A673 (cell line): ENCODE measurements at regions not wholly inside any gene's neighbourhood (a gene's known extent, or its start where the extent isn't known, plus 50 kb on each side); places are given as distances from the start of the nearest gene placed in this dataset.

ENCODE experiments used
- BruUV-seq: library from RNA; stranded (reverse); fragments of 400-500 nt; replicated peaks from 2 replicates; lab custom pipeline; 2021; lab: Mats Ljungman, UMichigan
- CTCF ChIA-PET: fragments of 300-600 bp; sonication (Branson Sonifier 250); formaldehyde crosslinking; loops from one replicate; lab custom pipeline; 2022; ENCODE audit warnings: antibody characterized with exemption; lab: Charles Lee
- POLR2A ChIA-PET: fragments of 300-600 bp; sonication (Branson Sonifier 250); formaldehyde crosslinking; loops from one replicate; lab custom pipeline; 2022; ENCODE audit warnings: antibody characterized with exemption; ENCODE audit not compliant: low non-redundant PET; lab: Charles Lee
- DNase-seq: peaks from one replicate; pipeline ENCODE4 v3.0.0-alpha.2; 2015; ENCODE audit warnings: low spot score
- H3K27ac ChIP-seq: fragments of 200-600 bp; sonication (generic); 2 replicates; pipeline ENCODE4 v1.5.1; 2016; ENCODE audit warnings: mixed run types, low read depth, mild to moderate bottlenecking, mixed read lengths, antibody characterized with exemption, low read length; ENCODE audit not compliant: poor library complexity, severe bottlenecking
- H3K27me3 ChIP-seq: fragments of 200-600 bp; sonication (generic); replicated peaks from 2 replicates; pipeline ENCODE4 v1.6.1; 2017; ENCODE audit warnings: mixed run types, low read depth, mild to moderate bottlenecking, mixed read lengths, antibody characterized with exemption, low read length; ENCODE audit not compliant: insufficient read depth, poor library complexity
- H3K36me3 ChIP-seq: fragments of 200-600 bp; sonication (generic); 2 replicates; pipeline ENCODE4 v1.6.1; 2016; ENCODE audit warnings: mixed run types, mild to moderate bottlenecking, mixed read lengths, antibody characterized with exemption, low read length; ENCODE audit not compliant: insufficient read depth, poor library complexity, severe bottlenecking
- H3K4me1 ChIP-seq: fragments of 200-600 bp; sonication (generic); 2 replicates; pipeline ENCODE4 v1.6.1; 2017; ENCODE audit warnings: mixed run types, mild to moderate bottlenecking, mixed read lengths, antibody characterized with exemption, low read length; ENCODE audit not compliant: insufficient read depth, poor library complexity, severe bottlenecking
- H3K4me3 ChIP-seq: fragments of 200-600 bp; sonication (generic); 2 replicates; pipeline ENCODE4 v1.5.1; 2016; ENCODE audit warnings: low read depth, mixed run types, mild to moderate bottlenecking, mixed read lengths, low read length; ENCODE audit not compliant: poor library complexity, severe bottlenecking
- H3K9me3 ChIP-seq: fragments of 200-600 bp; sonication (generic); 2 replicates; pipeline ENCODE4 v1.6.1; 2016; ENCODE audit warnings: mixed run types, low read depth, mild to moderate bottlenecking, mixed read lengths, antibody characterized with exemption, low read length; ENCODE audit not compliant: poor library complexity, severe bottlenecking
- EZH2 ChIP-seq: fragments of 200-600 bp; sonication (generic); IDR thresholded peaks from 2 replicates; pipeline ENCODE4 v1.6.1; 2017; ENCODE audit warnings: borderline replicate concordance, low read depth, mild to moderate bottlenecking, mixed read lengths, antibody characterized with exemption, low read length; ENCODE audit not compliant: poor library complexity, severe bottlenecking
- intact Hi-C: fragments of 100-400 bp; cut with micrococcal nuclease; formaldehyde crosslinking; loops from one replicate; pipeline ENCODE4 v1.10.0; 2022; ENCODE audit not compliant: unreplicated experiment
- TF ChIP-seq, protein P1 (sequence below): fragments of 300-800, 200-600 bp; sonication (generic); conservative IDR thresholded peaks from 2 replicates; pipeline ENCODE4 v1.5.1; 2017; ENCODE audit warnings: low read depth, mild to moderate bottlenecking, antibody characterized with exemption, low read length, moderate library complexity, mixed read lengths

DNA sequence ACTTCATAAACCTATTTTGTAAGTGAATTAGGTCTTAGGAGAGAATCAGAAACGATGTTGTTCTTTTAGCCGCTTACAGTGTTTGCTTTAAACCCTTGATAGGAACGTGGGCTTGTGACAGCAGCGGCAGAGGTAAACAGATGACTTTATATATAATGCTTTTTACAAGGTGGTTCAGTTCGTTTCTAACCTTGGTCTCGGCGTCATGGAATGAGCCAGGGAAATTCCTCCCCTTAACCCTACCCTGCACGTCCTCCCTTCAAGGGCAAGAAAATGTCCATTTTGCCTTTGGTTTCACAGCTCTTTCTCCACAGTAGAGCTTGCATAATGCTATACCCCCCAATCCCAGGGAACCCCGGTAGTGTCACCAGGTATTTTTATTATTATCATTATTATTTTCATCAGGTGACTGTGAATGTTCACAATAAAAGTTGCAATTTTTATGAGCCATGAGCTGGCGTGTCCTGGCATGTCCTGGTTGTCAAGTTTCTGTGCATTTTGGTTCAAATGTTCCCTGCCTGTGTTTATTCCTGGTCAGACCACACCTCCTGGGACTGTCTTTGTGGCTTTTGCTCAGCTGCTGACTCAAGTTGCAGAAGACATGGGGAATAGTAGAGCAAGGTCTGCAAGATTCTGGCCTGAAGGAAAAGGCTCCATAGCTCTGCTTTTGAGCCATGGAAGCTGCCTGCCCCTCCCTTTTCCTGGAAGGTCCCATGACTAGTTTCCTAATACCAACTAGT, 112.8 kb upstream of the BMP2 start:
- Histone ChIP-seq H3K36me3 (no peaks in the 10 kb centered on the region), H3K27me3 (no peaks in the 10 kb centered on the region), H3K9me3 (no peaks in the 10 kb centered on the region), H3K4me1 (no peaks in the 10 kb centered on the region), H3K27ac (no peak overlapping the region), H3K4me3 (no peak overlapping the region)
- no TSS peak for BruUV-seq
- DNase-seq, result no peak
- intact Hi-C loops, result no loop called here
- ChIA-PET POLR2A (no interaction called here), CTCF (no interaction called here)
- TF ChIP-seq, protein P1, sequence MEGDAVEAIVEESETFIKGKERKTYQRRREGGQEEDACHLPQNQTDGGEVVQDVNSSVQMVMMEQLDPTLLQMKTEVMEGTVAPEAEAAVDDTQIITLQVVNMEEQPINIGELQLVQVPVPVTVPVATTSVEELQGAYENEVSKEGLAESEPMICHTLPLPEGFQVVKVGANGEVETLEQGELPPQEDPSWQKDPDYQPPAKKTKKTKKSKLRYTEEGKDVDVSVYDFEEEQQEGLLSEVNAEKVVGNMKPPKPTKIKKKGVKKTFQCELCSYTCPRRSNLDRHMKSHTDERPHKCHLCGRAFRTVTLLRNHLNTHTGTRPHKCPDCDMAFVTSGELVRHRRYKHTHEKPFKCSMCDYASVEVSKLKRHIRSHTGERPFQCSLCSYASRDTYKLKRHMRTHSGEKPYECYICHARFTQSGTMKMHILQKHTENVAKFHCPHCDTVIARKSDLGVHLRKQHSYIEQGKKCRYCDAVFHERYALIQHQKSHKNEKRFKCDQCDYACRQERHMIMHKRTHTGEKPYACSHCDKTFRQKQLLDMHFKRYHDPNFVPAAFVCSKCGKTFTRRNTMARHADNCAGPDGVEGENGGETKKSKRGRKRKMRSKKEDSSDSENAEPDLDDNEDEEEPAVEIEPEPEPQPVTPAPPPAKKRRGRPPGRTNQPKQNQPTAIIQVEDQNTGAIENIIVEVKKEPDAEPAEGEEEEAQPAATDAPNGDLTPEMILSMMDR, result no peak
- TF ChIP-seq EZH2, result no peak

DNA sequence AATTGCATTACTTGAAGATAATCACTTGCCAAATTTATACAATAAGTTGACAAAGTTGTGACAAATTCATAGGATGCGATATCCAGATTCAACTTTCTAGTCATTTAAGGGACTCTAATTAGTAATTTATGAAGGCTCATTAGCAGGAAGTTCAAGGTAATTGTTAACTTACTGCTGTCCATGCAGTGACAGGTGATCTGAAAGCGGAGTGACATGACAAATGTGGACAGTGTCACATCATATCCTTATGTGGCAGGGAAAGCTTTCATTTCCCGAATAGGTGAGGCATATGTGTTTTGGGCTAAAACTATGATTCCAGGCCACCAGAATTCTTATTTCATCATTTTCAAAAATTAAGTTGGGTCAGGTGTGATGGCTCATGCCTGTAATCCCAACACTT, 115.9 kb upstream of the BMP2 start:
- H3K27ac ChIP-seq, result no peak overlapping the region
- H3K36me3 ChIP-seq, result no peaks in the 10 kb centered on the region
- no TSS peak for BruUV-seq
- no peak for DNase-seq
- intact Hi-C loops, result no loop called here
- H3K4me1 ChIP-seq, result no peaks in the 10 kb centered on the region
- no peak overlapping the region for H3K4me3 ChIP-seq
- ChIA-PET CTCF (no interaction called here), POLR2A (no interaction called here)
- no peaks in the 10 kb centered on the region for H3K27me3 ChIP-seq
- TF ChIP-seq, protein P1, result no peak
- TF ChIP-seq EZH2, result no peak
- H3K9me3 ChIP-seq, result no peaks in the 10 kb centered on the region

DNA sequence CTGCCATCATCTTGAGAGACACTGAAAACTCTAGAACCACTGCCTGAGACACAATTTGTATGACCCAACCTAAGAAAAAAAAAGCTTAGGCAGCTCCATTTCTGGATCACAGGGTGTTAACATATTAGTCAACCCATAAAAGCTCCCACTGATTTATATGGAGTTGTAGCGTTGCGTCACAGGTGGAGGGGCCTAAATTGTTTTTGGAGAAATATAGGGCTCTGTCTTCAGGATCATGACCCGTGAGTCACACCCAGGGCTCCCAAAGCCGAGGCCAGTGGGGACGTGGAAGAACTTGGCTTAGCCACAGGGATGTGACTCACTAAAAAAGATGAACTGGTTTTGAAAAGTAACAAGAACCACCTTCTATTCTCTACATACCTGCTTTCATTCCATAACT, 116.5 kb upstream of the BMP2 start:
- no peak overlapping the region for H3K27ac ChIP-seq
- no peak for DNase-seq
- no peaks in the 10 kb centered on the region for H3K36me3 ChIP-seq
- no peaks in the 10 kb centered on the region for H3K4me1 ChIP-seq
- H3K4me3 ChIP-seq, result no peak overlapping the region
- H3K9me3 ChIP-seq, result no peaks in the 10 kb centered on the region
- intact Hi-C loops, result no loop called here
- H3K27me3 ChIP-seq, result no peaks in the 10 kb centered on the region
- TF ChIP-seq, protein P1, result no peak
- ChIA-PET CTCF (no interaction called here), POLR2A (interaction anchor here (0.5 kb wide), 1 partner anchor 27 kb away, joined by 5 read pairs; no protein-coding TSS in a partner anchor)
- no TSS peak for BruUV-seq
